ENCODE measurements at regions not wholly inside any gene's neighbourhood (a gene's known extent, or its start where the extent isn't known, plus 50 kb on each side); places are given as distances from the start of the nearest gene placed in this dataset.

- ATAC-seq (ENCODE audit: low read depth) = no peak
- Mint-ChIP-seq H3K27ac (no peak overlapping the region), H3K36me3 (peaks cover 2% of the 10 kb centered on the region), H3K4me3 (no peak overlapping the region), H3K9me3 (no peaks in the 10 kb centered on the region), H3K4me1 (no peaks in the 10 kb centered on the region), H3K27me3 (peaks cover 10% of the 10 kb centered on the region)
- DNase-seq (ENCODE audit: low spot score in 2 of 2) = no peak
Measured at GRCh38 chr3:13165576-13165975, 92.3 kb upstream of the IQSEC1 start.

DNA sequence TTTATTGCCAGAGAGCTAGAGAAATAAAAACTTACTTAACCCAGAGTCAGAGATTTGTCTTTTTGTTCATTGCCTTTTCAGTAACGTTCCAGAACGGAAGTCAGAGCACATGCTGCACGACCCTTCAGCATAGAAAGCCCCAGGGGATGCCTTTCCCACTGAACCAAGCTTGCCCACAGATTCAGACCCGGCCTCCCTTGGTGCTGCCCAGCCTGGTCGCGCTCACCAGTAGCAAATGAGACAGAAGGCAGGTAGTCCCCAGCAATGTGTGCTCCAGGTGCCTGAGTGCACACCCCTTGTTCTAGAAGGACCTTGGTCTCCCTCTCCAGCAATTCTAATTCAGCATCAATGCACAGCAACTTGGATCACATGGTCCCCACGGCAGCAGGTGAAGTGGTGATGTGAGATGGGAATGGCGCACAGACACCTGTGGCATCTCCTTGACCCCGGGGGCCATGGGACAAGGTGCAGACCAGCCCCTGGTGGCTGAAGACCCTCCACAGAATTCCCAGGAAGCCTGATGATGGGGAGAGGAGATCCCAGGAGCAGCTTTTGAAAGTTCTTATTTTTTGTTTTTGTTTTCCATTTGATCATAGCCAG is 91.8 kb upstream of the IQSEC1 start:
- ATAC-seq (ENCODE audit: low read depth) (no peak), DNase-seq (ENCODE audit: low spot score in 2 of 2) (no peak)
- Mint-ChIP-seq H3K27me3 (peaks cover 10% of the 10 kb centered on the region), H3K27ac (no peak overlapping the region), H3K9me3 (no peaks in the 10 kb centered on the region), H3K4me1 (no peaks in the 10 kb centered on the region), H3K4me3 (no peak overlapping the region), H3K36me3 (peaks cover 2% of the 10 kb centered on the region)

DNA sequence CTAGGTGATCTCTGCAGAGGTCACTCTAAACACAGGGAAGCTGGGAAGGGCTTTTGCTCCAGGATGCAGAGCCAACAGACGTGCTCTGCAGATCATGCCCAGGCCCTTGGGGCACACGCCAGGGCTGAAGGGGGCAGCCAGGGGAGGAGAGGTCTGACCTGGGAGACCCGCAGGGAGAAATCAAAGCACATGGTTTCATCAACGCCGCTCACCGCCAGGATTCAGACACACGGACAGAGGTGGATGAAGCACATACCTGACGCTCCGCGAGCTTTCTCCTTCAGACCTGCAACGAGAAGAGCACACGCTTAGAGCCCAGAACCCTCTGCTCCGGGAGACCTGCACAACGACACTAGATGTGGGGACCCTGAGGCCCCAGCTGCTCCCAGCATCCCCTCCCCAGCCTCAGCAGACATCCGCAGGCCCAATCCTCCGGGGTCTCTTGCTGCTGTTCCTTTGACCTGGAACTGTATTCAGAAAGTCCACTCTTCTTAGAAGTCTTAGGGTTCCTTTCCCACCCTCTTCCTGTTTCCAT is 90.7 kb upstream of the IQSEC1 start:
- ATAC-seq (ENCODE audit: low read depth) (no peak), DNase-seq (ENCODE audit: low spot score in 2 of 2) (no peak)
- Mint-ChIP-seq H3K4me3 (no peak overlapping the region), H3K27me3 (peaks cover 8% of the 10 kb centered on the region), H3K27ac (no peak overlapping the region), H3K36me3 (no peaks in the 10 kb centered on the region), H3K4me1 (no peaks in the 10 kb centered on the region), H3K9me3 (no peaks in the 10 kb centered on the region)

DNA sequence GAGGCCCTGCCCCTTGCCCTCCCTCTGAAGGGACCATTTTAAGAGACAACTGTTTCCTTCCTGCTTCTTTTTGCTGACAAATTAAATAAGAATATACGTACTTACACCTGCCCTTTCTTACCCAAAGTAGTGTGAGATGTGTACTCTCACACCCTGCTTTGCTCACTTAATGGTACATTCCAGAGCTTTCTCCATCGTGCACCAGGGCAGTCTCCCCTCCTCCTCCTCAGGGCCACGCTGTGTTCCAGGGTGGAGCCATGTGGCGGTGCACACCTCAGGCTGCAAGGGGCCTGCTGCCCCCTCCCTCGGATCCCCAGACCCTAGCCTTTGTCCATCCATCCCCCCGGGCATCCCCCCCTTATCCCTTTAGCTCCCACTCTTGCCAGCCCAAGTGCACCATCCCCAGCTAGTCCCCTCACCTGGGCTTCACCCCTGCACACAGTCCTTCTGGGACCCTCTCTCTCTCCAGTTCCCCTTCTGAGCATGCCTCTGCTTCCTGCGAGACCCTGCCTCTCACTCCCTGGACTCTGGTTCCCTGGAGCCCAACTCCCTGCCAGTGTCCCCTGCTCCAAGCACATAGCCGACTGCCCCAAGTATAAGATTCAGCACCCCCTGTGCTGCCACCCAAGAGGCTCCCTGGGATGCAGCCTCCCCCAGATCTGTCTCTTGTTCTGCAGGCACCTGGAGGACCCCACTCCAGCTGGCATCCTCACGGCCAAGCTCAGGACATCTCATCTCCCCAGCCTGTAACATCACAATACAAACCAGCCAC is 89.5 kb upstream of the IQSEC1 start:
- Mint-ChIP-seq H3K4me3 (no peak overlapping the region), H3K27me3 (peaks cover 8% of the 10 kb centered on the region), H3K4me1 (no peaks in the 10 kb centered on the region), H3K36me3 (no peaks in the 10 kb centered on the region), H3K27ac (no peak overlapping the region), H3K9me3 (no peaks in the 10 kb centered on the region)
- DNase-seq (ENCODE audit: low spot score in 2 of 2) = no peak
- no peak for ATAC-seq (ENCODE audit: low read depth)

- DNase-seq (ENCODE audit: low spot score in 2 of 2) = no peak
- Mint-ChIP-seq H3K9me3 (peaks cover 2% of the 10 kb centered on the region), H3K27me3 (peaks cover 7% of the 10 kb centered on the region), H3K4me3 (no peak overlapping the region), H3K4me1 (no peaks in the 10 kb centered on the region), H3K36me3 (no peaks in the 10 kb centered on the region), H3K27ac (no peak overlapping the region)
- no peak for ATAC-seq (ENCODE audit: low read depth)
Measured at GRCh38 chr3:13161771-13162535, 88.7 kb upstream of the IQSEC1 start.

- Mint-ChIP-seq H3K27ac (no peak overlapping the region), H3K9me3 (peaks cover 7% of the 10 kb centered on the region), H3K4me3 (no peak overlapping the region), H3K4me1 (no peaks in the 10 kb centered on the region), H3K27me3 (peaks cover 6% of the 10 kb centered on the region), H3K36me3 (peaks cover under 1% of the 10 kb centered on the region)
- ATAC-seq (ENCODE audit: low read depth) (no peak), DNase-seq (ENCODE audit: low spot score in 2 of 2) (no peak)
Measured at GRCh38 chr3:13161021-13161759, 88.0 kb upstream of the IQSEC1 start.

- DNase-seq (ENCODE audit: low spot score in 2 of 2) = no peak
- H3K4me3 Mint-ChIP-seq = no peak overlapping the region
Measured at GRCh38 chr3:13160619-13161018, 87.4 kb upstream of the IQSEC1 start.

DNA sequence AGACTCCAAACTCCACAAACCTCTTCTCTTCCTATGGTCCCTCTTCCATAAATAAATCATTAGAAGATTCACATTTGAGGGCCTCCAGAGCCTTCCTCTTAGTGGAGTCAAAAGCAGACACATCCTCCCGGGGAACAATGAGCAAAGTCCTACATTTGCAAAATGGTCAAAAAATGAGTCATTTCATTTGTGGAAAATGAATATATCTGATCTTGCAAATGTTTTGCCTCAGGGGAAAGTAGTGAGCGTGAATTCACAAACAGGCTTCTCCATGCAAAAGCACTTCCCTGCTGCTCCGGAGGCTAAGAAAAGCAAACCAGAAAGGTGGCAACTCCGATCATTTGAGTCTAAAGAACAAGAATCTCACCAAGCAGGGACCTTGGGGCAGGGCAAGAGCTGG is 86.7 kb upstream of the IQSEC1 start:
- no peak for DNase-seq (ENCODE audit: low spot score in 2 of 2)
- H3K27ac Mint-ChIP-seq = no peak overlapping the region
- ATAC-seq (ENCODE audit: low read depth) = no peak
- peaks cover 2% of the 10 kb centered on the region for H3K36me3 Mint-ChIP-seq
- H3K4me1 Mint-ChIP-seq = no peaks in the 10 kb centered on the region
- H3K9me3 Mint-ChIP-seq = peaks cover 12% of the 10 kb centered on the region
- H3K27me3 Mint-ChIP-seq = peaks cover 6% of the 10 kb centered on the region
- no peak overlapping the region for H3K4me3 Mint-ChIP-seq

More at GRCh38 chr3:13160619-13161018, 87.4 kb upstream of the IQSEC1 start:
- Mint-ChIP-seq H3K4me1 (no peaks in the 10 kb centered on the region), H3K9me3 (peaks cover 8% of the 10 kb centered on the region), H3K36me3 (peaks cover 2% of the 10 kb centered on the region), H3K27me3 (peaks cover 6% of the 10 kb centered on the region), H3K27ac (no peak overlapping the region)
- ATAC-seq (ENCODE audit: low read depth) = no peak

DNA sequence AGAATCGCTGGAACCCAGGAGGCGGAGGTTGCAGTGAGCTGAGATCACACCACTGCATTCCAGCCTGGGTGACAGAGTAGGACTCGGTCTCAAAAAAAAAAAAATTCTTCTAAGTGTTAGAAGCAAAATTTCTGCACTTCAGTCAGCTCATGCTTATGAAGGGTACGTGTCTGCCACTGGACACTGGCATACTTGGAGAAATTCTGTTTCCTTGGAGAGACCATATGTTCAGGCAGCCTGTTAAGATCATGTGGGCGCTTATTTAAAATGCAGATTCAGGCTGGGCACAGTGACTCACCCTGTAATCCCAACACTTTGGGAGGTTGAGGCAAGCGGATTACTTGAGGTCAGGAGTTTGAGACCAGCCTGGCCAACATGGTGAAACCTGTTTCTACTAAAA is 85.6 kb upstream of the IQSEC1 start:
- no peak overlapping the region for H3K4me3 Mint-ChIP-seq
- ATAC-seq (ENCODE audit: low read depth) (no peak), DNase-seq (ENCODE audit: low spot score in 2 of 2) (no peak)
- H3K4me1 Mint-ChIP-seq = no peaks in the 10 kb centered on the region
- H3K36me3 Mint-ChIP-seq = peaks cover 5% of the 10 kb centered on the region
- peaks cover 14% of the 10 kb centered on the region for H3K9me3 Mint-ChIP-seq
- H3K27ac Mint-ChIP-seq = no peak overlapping the region
- H3K27me3 Mint-ChIP-seq = peaks cover 6% of the 10 kb centered on the region

GRCh38 chr3:13158408-13158807 is 85.2 kb upstream of the IQSEC1 start:
- no peaks in the 10 kb centered on the region for H3K4me1 Mint-ChIP-seq
- peaks cover 5% of the 10 kb centered on the region for H3K36me3 Mint-ChIP-seq
- no peak overlapping the region for H3K4me3 Mint-ChIP-seq
- no peak overlapping the region for H3K27ac Mint-ChIP-seq
- peaks cover 14% of the 10 kb centered on the region for H3K9me3 Mint-ChIP-seq
- peaks cover 6% of the 10 kb centered on the region for H3K27me3 Mint-ChIP-seq
- DNase-seq (ENCODE audit: low spot score in 2 of 2) (no peak), ATAC-seq (ENCODE audit: low read depth) (no peak)

- no peak overlapping the region for H3K4me3 Mint-ChIP-seq
- ATAC-seq (ENCODE audit: low read depth) (no peak), DNase-seq (ENCODE audit: low spot score in 2 of 2) (no peak)
- H3K9me3 Mint-ChIP-seq = peaks cover 14% of the 10 kb centered on the region
- peaks cover 6% of the 10 kb centered on the region for H3K27me3 Mint-ChIP-seq
- H3K27ac Mint-ChIP-seq = no peak overlapping the region
- no peaks in the 10 kb centered on the region for H3K4me1 Mint-ChIP-seq
- H3K36me3 Mint-ChIP-seq = peaks cover 5% of the 10 kb centered on the region
Measured at GRCh38 chr3:13157986-13158385, 84.8 kb upstream of the IQSEC1 start.

DNA sequence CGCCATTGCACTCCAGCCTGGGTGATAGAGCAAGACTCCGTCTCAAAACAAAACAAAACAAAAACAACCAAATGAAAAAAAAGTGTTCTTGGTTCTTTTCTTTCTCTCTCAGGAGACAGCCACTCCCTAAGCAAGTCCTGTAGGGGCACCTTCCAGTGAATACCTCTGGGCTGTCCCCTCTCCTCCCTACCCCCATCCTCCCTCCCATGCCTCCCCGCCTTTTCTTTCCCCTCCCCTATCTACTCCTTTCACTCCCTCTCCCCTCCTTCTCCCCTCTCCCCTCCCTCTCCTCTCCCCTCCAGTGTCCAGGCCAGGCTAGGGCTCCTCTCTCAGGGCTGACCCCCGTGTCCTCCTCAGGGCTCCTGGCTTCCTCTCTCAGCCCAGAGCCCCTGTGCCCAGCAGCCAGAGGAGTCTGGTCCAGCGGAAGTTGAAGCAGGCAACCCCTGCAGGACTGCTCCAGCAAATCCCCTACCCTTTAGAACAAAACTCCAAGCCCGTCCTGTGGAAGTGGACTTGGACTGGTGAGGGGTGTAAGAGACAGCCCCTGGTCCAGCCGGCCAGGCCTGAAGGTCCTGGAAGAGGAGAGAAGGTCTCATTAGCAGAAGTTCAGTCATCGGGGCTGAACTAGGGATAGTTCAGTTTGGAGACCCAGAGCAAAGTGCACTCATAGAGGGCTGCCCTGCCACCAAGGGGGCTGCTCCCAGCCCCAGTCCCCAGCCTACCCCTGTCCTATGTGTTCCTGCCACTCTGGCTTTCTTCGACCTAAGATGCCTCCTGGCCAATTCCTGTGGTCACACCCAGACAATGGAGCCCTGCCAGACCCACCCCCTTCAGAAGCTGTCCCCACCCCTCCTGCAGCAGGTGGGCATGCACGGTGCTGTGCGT is 79.8 kb upstream of the IQSEC1 start:
- H3K36me3 Mint-ChIP-seq = peaks cover 5% of the 10 kb centered on the region
- H3K9me3 Mint-ChIP-seq = peaks cover 14% of the 10 kb centered on the region
- H3K27me3 Mint-ChIP-seq = peaks cover 3% of the 10 kb centered on the region
- H3K4me3 Mint-ChIP-seq = no peak overlapping the region
- H3K27ac Mint-ChIP-seq = no peak overlapping the region
- ATAC-seq (ENCODE audit: low read depth) (no peak), DNase-seq (ENCODE audit: low spot score in 2 of 2) (no peak)
- H3K4me1 Mint-ChIP-seq = peaks cover 4% of the 10 kb centered on the region

DNA sequence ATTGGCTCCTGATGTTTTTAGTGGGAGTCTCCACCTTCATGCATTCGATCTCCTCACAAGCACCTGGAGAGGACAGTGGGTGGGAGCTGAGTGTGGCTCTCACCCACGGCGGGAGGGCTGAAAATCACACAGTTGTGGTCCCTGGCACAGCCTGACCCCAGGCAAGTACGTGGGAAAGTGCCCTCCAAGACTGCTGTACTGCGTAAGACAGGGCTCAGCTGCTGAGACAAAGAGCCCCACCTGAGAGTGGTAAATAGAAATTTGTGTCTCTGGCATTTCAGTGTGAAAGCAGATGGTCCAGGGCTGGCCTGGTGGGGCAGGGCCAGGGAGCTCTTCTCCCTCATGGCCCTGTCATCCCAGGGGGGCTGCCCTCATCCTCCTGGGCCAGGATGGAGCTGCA is 77.4 kb upstream of the IQSEC1 start:
- Mint-ChIP-seq H3K27ac (no peak overlapping the region), H3K4me3 (no peak overlapping the region), H3K4me1 (peaks cover 4% of the 10 kb centered on the region), H3K9me3 (peaks cover 6% of the 10 kb centered on the region), H3K27me3 (peaks cover 3% of the 10 kb centered on the region), H3K36me3 (peaks cover 3% of the 10 kb centered on the region)
- no peak for ATAC-seq (ENCODE audit: low read depth)
- no peak for DNase-seq (ENCODE audit: low spot score in 2 of 2)

Measured in memory B cell (primary cell).